Suprapubic skin (tissue), 4 donors: ENCODE measurements at regions not wholly inside any gene's neighbourhood (a gene's known extent, or its start where the extent isn't known, plus 50 kb on each side); places are given as distances from the start of the nearest gene placed in this dataset.

Experiments
- DNase-seq, 2 donors: peaks; one replicate each; pipeline ENCODE4 v3.0.0-alpha.2; 2019; ENCODE audit warnings: low spot score in 2 of 2
- H3K27ac ChIP-seq: fragments of 200-600 bp; sonication (generic); one replicate; pipeline ENCODE4 v1.5.1; 2019
- H3K27me3 ChIP-seq: fragments of 200-600 bp; sonication (generic); one replicate; pipeline ENCODE4 v1.5.1; 2019
- H3K36me3 ChIP-seq: fragments of 200-600 bp; sonication (generic); one replicate; pipeline ENCODE4 v1.5.1; 2019
- H3K4me1 ChIP-seq: fragments of 200-600 bp; sonication (generic); one replicate; pipeline ENCODE4 v1.5.1; 2019
- H3K4me3 ChIP-seq: fragments of 200-600 bp; sonication (generic); one replicate; pipeline ENCODE4 v1.5.1; 2019; ENCODE audit warnings: mild to moderate bottlenecking
- H3K9me3 ChIP-seq: fragments of 200-600 bp; sonication (generic); one replicate; pipeline ENCODE4 v1.5.1; 2019
- CTCF ChIP-seq, 2 donors: fragments of 200-600 bp in 1 of 2; fragments of 450-650 bp in 1 of 2; sonication (generic) in 1 of 2; IDR thresholded peaks; one replicate each; pipeline ENCODE4 v1.5.1; 2016 to 2019; ENCODE audit warnings: antibody characterized with exemption in 2 of 2, mild to moderate bottlenecking in 1 of 2, moderate library complexity in 1 of 2
- EP300 ChIP-seq: sonication (generic); formaldehyde crosslinking; IDR thresholded peaks from one replicate; pipeline ENCODE4 v1.6.1; 2017; ENCODE audit warnings: antibody characterized with exemption
- POLR2A ChIP-seq, 2 donors: fragments of 450-650 bp; IDR thresholded peaks; one replicate each; pipeline ENCODE4 v1.6.1; 2017; ENCODE audit warnings: antibody characterized with exemption in 2 of 2, mild to moderate bottlenecking in 2 of 2, moderate library complexity in 2 of 2
- POLR2AphosphoS5 ChIP-seq, 3 donors: sonication (generic); formaldehyde crosslinking; IDR thresholded peaks; one replicate each; pipeline ENCODE4 v1.6.1; 2017; ENCODE audit warnings: antibody characterized with exemption in 3 of 3
- WGBS: methylation state at CpG from one replicate; pipeline ENCODE4 v1.1.5; 2018; 5-methylcytosine and 5-hydroxymethylcytosine counted together

- Histone ChIP-seq H3K27ac (no peak overlapping the region), H3K36me3 (no peaks in the 10 kb centered on the region), H3K9me3 (no peaks in the 10 kb centered on the region), H3K27me3 (peaks cover 36% of the 10 kb centered on the region), H3K4me3 (no peak overlapping the region), H3K4me1 (peaks cover 6% of the 10 kb centered on the region)
- 93% methylated on average over 3 of the region's 3 CpGs for WGBS
- DNase-seq, result no peak
- no peak for TF ChIP-seq POLR2A (IDR thresholded peaks at IDR 0.05)
- no peak for TF ChIP-seq EP300
- TF ChIP-seq CTCF (IDR thresholded peaks at IDR 0.05), result no peak
- no peak for TF ChIP-seq POLR2AphosphoS5 (IDR thresholded peaks at IDR 0.05)
Observed at GRCh38 chr9:21553441-21553840, 71.3 kb upstream of the IFNE start.

GRCh38 chr9:21554813-21555212 lies 72.7 kb upstream of the IFNE start:
- H3K27me3 ChIP-seq, result peaks cover 50% of the 10 kb centered on the region

GRCh38 chr9:21555911-21556310 lies 73.8 kb upstream of the IFNE start:
- Histone ChIP-seq H3K4me3 (no peak overlapping the region), H3K36me3 (no peaks in the 10 kb centered on the region), H3K27ac (no peak overlapping the region), H3K9me3 (no peaks in the 10 kb centered on the region), H3K27me3 (peaks cover 59% of the 10 kb centered on the region), H3K4me1 (peaks cover 18% of the 10 kb centered on the region)
- no peak for DNase-seq
- TF ChIP-seq CTCF (IDR thresholded peaks at IDR 0.05) (no peak), POLR2A (IDR thresholded peaks at IDR 0.05) (no peak), EP300 (no peak), POLR2AphosphoS5 (IDR thresholded peaks at IDR 0.05) (no peak)
- WGBS, result 85% methylated on average over 5 of the region's 5 CpGs

More at GRCh38 chr9:21554813-21555212, 72.7 kb upstream of the IFNE start:
- Histone ChIP-seq H3K4me1 (peaks cover 11% of the 10 kb centered on the region), H3K36me3 (no peaks in the 10 kb centered on the region), H3K9me3 (no peaks in the 10 kb centered on the region), H3K4me3 (no peak overlapping the region), H3K27ac (no peak overlapping the region)
- WGBS, result 79% methylated on average over 2 of the region's 2 CpGs
- DNase-seq, result no peak
- TF ChIP-seq CTCF (IDR thresholded peaks at IDR 0.05) (no peak), POLR2A (IDR thresholded peaks at IDR 0.05) (no peak), EP300 (no peak), POLR2AphosphoS5 (IDR thresholded peaks at IDR 0.05) (no peak)

- Histone ChIP-seq H3K27ac (no peak overlapping the region), H3K27me3 (peaks cover 59% of the 10 kb centered on the region), H3K4me3 (no peak overlapping the region), H3K9me3 (no peaks in the 10 kb centered on the region), H3K4me1 (peaks cover 18% of the 10 kb centered on the region), H3K36me3 (no peaks in the 10 kb centered on the region)
- DNase-seq, result no peak
- 87% methylated on average over 4 of the region's 4 CpGs for WGBS
- TF ChIP-seq POLR2AphosphoS5 (IDR thresholded peaks at IDR 0.05), result no peak
- TF ChIP-seq CTCF (IDR thresholded peaks at IDR 0.05), result no peak
- no peak for TF ChIP-seq EP300
- TF ChIP-seq POLR2A (IDR thresholded peaks at IDR 0.05), result no peak
Observed at GRCh38 chr9:21556581-21557427, 74.7 kb upstream of the IFNE start.

- H3K36me3 ChIP-seq, result no peaks in the 10 kb centered on the region
- no peaks in the 10 kb centered on the region for H3K9me3 ChIP-seq
- H3K4me1 ChIP-seq, result peaks cover 18% of the 10 kb centered on the region
- TF ChIP-seq EP300 (no peak), CTCF (IDR thresholded peaks at IDR 0.05) (no peak), POLR2AphosphoS5 (IDR thresholded peaks at IDR 0.05) (no peak)
- WGBS, result 99% methylated on average over 1 of the region's 1 CpG
- H3K27ac ChIP-seq, result no peak overlapping the region
- no peak for DNase-seq
- H3K27me3 ChIP-seq, result peaks cover 59% of the 10 kb centered on the region
- no peak overlapping the region for H3K4me3 ChIP-seq
Observed at GRCh38 chr9:21557428-21557768, 75.3 kb upstream of the IFNE start.
